H1 (cell line): ENCODE measurements at regions not wholly inside any gene's neighbourhood (a gene's known extent, or its start where the extent isn't known, plus 50 kb on each side); places are given as distances from the start of the nearest gene placed in this dataset.

Source experiments
- CHD7 ChIP-seq: fragments of 300-600 bp; sonication (generic); IDR thresholded peaks from 2 replicates; pipeline ENCODE4 v1.7.1; 2012; ENCODE audit warnings: low read length, moderate library complexity, mild to moderate bottlenecking, inconsistent platforms; ENCODE audit not compliant: insufficient replicate concordance
- JUN ChIP-seq: IDR thresholded peaks from 2 replicates; pipeline ENCODE4 v1.6.1; 2011; ENCODE audit warnings: low read depth, mild to moderate bottlenecking, improper control_type of control experiment, low read length
- KDM1A ChIP-seq: fragments of 200-600, 300-600 bp; sonication (generic); IDR thresholded peaks from 2 replicates; pipeline ENCODE4 v1.7.1; 2016; ENCODE audit warnings: mild to moderate bottlenecking, low read length, borderline replicate concordance
- SIN3A ChIP-seq, 2 experiments: IDR thresholded peaks in 1 of 2; conservative IDR thresholded peaks in 1 of 2; 2 replicates each; pipeline ENCODE4 v1.6.1; 2011 to 2012; ENCODE audit warnings: low read length in 2 of 2, improper control_type of control experiment in 1 of 2, low read depth in 1 of 2, mild to moderate bottlenecking in 1 of 2
- TAF1 ChIP-seq: IDR thresholded peaks from 2 replicates; pipeline ENCODE4 v1.6.1; 2011; ENCODE audit warnings: mild to moderate bottlenecking, low read depth, low read length

GRCh38 chr5:165882099-165882498, 2376.7 kb downstream of the MAT2B start (continued):
- TF ChIP-seq CHD7 = no peak
- TF ChIP-seq SIN3A (conservative IDR thresholded peaks at IDR 0.05 in 1 of 2, IDR thresholded peaks at IDR 0.05 in 1 of 2; ENCODE audit: low read depth in 1 of 2, low read length in 2 of 2) = no peak
- no peak for TF ChIP-seq KDM1A
- no peak for TF ChIP-seq JUN
- no peak for TF ChIP-seq TAF1
